NCI-H1092 (cell line): ENCODE measurements at regions not wholly inside any gene's neighbourhood (a gene's known extent, or its start where the extent isn't known, plus 50 kb on each side); places are given as distances from the start of the nearest gene placed in this dataset.
"Not testable (repeated sequence)": the region's sequence is repeated elsewhere in the genome, so short reads cannot be mapped to it uniquely, and the experiment has no call there.

Source experiments
- DNase-seq: peaks from one replicate; lab custom pipeline; 2025; lab: John Stamatoyannopoulos, UW

- DNase-seq: no peak
Measured at GRCh38 chr15:96176831-96177230, 153.7 kb upstream of the NR2F2 start.

GRCh38 chr15:96177279-96177678 lies 153.2 kb upstream of the NR2F2 start:
- DNase-seq: no peak

- DNase-seq: no peak
Measured at GRCh38 chr15:96180087-96180748, 150.3 kb upstream of the NR2F2 start.

GRCh38 chr15:96181217-96181616 lies 149.3 kb upstream of the NR2F2 start:
- DNase-seq: no peak

GRCh38 chr15:96181873-96182301 lies 148.6 kb upstream of the NR2F2 start:
- DNase-seq: no peak

GRCh38 chr15:96182736-96183513 lies 147.6 kb upstream of the NR2F2 start:
- DNase-seq: no peak

GRCh38 chr15:96183514-96183850 lies 147.0 kb upstream of the NR2F2 start:
- no peak for DNase-seq

GRCh38 chr15:96183867-96184266 lies 146.6 kb upstream of the NR2F2 start:
- no peak for DNase-seq

GRCh38 chr15:96184297-96184696 lies 146.2 kb upstream of the NR2F2 start:
- no peak for DNase-seq

- no peak for DNase-seq
Measured at GRCh38 chr15:96186105-96186504, 144.4 kb upstream of the NR2F2 start.

GRCh38 chr15:96187341-96188305 lies 142.9 kb upstream of the NR2F2 start:
- no peak for DNase-seq

GRCh38 chr15:96197721-96198120 lies 132.8 kb upstream of the NR2F2 start:
- no peak for DNase-seq

- no peak for DNase-seq
Measured at GRCh38 chr15:96199111-96199510, 131.4 kb upstream of the NR2F2 start.

GRCh38 chr15:96200357-96200967 lies 130.0 kb upstream of the NR2F2 start:
- DNase-seq: no peak

- DNase-seq: no peak
Measured at GRCh38 chr15:96201696-96202095, 128.8 kb upstream of the NR2F2 start.

GRCh38 chr15:96205588-96205987 lies 124.9 kb upstream of the NR2F2 start:
- not testable (repeated sequence) for DNase-seq

GRCh38 chr15:96207377-96208006 lies 123.0 kb upstream of the NR2F2 start:
- no peak for DNase-seq

GRCh38 chr15:96209285-96209735 lies 121.2 kb upstream of the NR2F2 start:
- DNase-seq: no peak

GRCh38 chr15:96213045-96213444 lies 117.5 kb upstream of the NR2F2 start:
- no peak for DNase-seq

GRCh38 chr15:96213896-96214295 lies 116.6 kb upstream of the NR2F2 start:
- no peak for DNase-seq

- DNase-seq: not testable (repeated sequence)
Measured at GRCh38 chr15:96216481-96216880, 114.0 kb upstream of the NR2F2 start.

- DNase-seq: no peak
Measured at GRCh38 chr15:96217983-96218382, 112.5 kb upstream of the NR2F2 start.
